ENCODE measurements at regions not wholly inside any gene's neighbourhood (a gene's known extent, or its start where the extent isn't known, plus 50 kb on each side); places are given as distances from the start of the nearest gene placed in this dataset.
"Not testable (repeated sequence)": the region's sequence is repeated elsewhere in the genome, so short reads cannot be mapped to it uniquely, and the experiment has no call there.

GRCh38 chr1:206335875-206336846 is 132.8 kb downstream of the SRGAP2 start:
- not testable (repeated sequence) for TF ChIP-seq CTCF (IDR thresholded peaks at IDR 0.05; ENCODE audit: control extremely low read depth in 1 of 3, insufficient read depth in 1 of 3, low read depth in 1 of 3, low read length in 3 of 3); GABPA (IDR thresholded peaks at IDR 0.05; ENCODE audit: borderline replicate concordance, insufficient read depth, low read length); CBX5 (IDR thresholded peaks at IDR 0.05; ENCODE audit: low read depth, low read length); MAX (IDR thresholded peaks at IDR 0.05); ATF2 (IDR thresholded peaks at IDR 0.05; ENCODE audit: low read length); POLR2AphosphoS5 (IDR thresholded peaks at IDR 0.05; ENCODE audit: low read depth, low read length); SIX5 (IDR thresholded peaks at IDR 0.05; ENCODE audit: low read depth, low read length); SP1 (IDR thresholded peaks at IDR 0.05; ENCODE audit: low read depth, low read length); BRCA1 (IDR thresholded peaks at IDR 0.05; ENCODE audit: low read depth, low read length); POLR2A (IDR thresholded peaks at IDR 0.05; ENCODE audit: control extremely low read depth in 1 of 2, low read depth in 2 of 2, low read length in 2 of 2)

Data from H1 (cell line).